Endothelial cell (in vitro differentiated cells): ENCODE measurements at regions not wholly inside any gene's neighbourhood (a gene's known extent, or its start where the extent isn't known, plus 50 kb on each side); places are given as distances from the start of the nearest gene placed in this dataset.

Source experiments
- DNase-seq: peaks from one replicate; pipeline ENCODE4 v3.0.0; 2021; ENCODE audit warnings: low spot score
- H3K27ac Mint-ChIP-seq: one replicate; pipeline ENCODE4 v1.8.0; 2021; ENCODE audit warnings: mixed read lengths, inconsistent platforms; ENCODE audit not compliant: unreplicated experiment
- H3K27me3 Mint-ChIP-seq: one replicate; pipeline ENCODE4 v1.8.0; 2021; ENCODE audit warnings: mild to moderate bottlenecking, moderate library complexity, mixed read lengths, inconsistent platforms; ENCODE audit not compliant: unreplicated experiment
- H3K36me3 Mint-ChIP-seq: one replicate; pipeline ENCODE4 v1.8.0; 2021; ENCODE audit warnings: mild to moderate bottlenecking, low read depth, mixed read lengths, inconsistent platforms; ENCODE audit not compliant: unreplicated experiment
- H3K4me1 Mint-ChIP-seq: one replicate; pipeline ENCODE4 v1.8.0; 2021; ENCODE audit warnings: mild to moderate bottlenecking, mixed read lengths, inconsistent platforms; ENCODE audit not compliant: unreplicated experiment
- H3K4me3 Mint-ChIP-seq: one replicate; pipeline ENCODE4 v1.8.0; 2021; ENCODE audit warnings: mild to moderate bottlenecking, mixed read lengths, inconsistent platforms; ENCODE audit not compliant: unreplicated experiment
- H3K9me3 Mint-ChIP-seq: one replicate; pipeline ENCODE4 v1.8.0; 2021; ENCODE audit warnings: mixed read lengths, inconsistent platforms; ENCODE audit not compliant: unreplicated experiment
- CTCF ChIP-seq: fragments of 200-600 bp; sonication (generic); IDR thresholded peaks from one replicate; pipeline ENCODE4 v1.5.0; 2021; ENCODE audit warnings: antibody characterized with exemption; ENCODE audit not compliant: unreplicated experiment

GRCh38 chr7:32219416-32219815, 149.2 kb upstream of the PDE1C start:
- DNase-seq: no peak
- H3K4me3 Mint-ChIP-seq: no peak overlapping the region
- no peak overlapping the region for H3K27ac Mint-ChIP-seq

GRCh38 chr7:32218741-32219288, 148.6 kb upstream of the PDE1C start:
- Mint-ChIP-seq H3K4me1 (no peaks in the 10 kb centered on the region), H3K27ac (no peak overlapping the region), H3K36me3 (no peaks in the 10 kb centered on the region), H3K4me3 (no peak overlapping the region), H3K9me3 (no peaks in the 10 kb centered on the region), H3K27me3 (no peaks in the 10 kb centered on the region)
- no peak for DNase-seq
- TF ChIP-seq CTCF: no peak

More at GRCh38 chr7:32219416-32219815, 149.2 kb upstream of the PDE1C start:
- Mint-ChIP-seq H3K36me3 (no peaks in the 10 kb centered on the region), H3K4me1 (no peaks in the 10 kb centered on the region), H3K27me3 (no peaks in the 10 kb centered on the region), H3K9me3 (no peaks in the 10 kb centered on the region)
- TF ChIP-seq CTCF: no peak

GRCh38 chr7:32218154-32218467, 147.9 kb upstream of the PDE1C start:
- no peak for TF ChIP-seq CTCF
- Mint-ChIP-seq H3K9me3 (no peaks in the 10 kb centered on the region), H3K27ac (no peak overlapping the region), H3K36me3 (no peaks in the 10 kb centered on the region), H3K4me1 (no peaks in the 10 kb centered on the region), H3K27me3 (no peaks in the 10 kb centered on the region), H3K4me3 (no peak overlapping the region)
- no peak for DNase-seq

GRCh38 chr7:32217341-32218153, 147.3 kb upstream of the PDE1C start:
- H3K27me3 Mint-ChIP-seq: no peaks in the 10 kb centered on the region
- no peaks in the 10 kb centered on the region for H3K9me3 Mint-ChIP-seq
- no peaks in the 10 kb centered on the region for H3K4me1 Mint-ChIP-seq
- no peaks in the 10 kb centered on the region for H3K36me3 Mint-ChIP-seq
- no peak for DNase-seq
- H3K27ac Mint-ChIP-seq: no peak overlapping the region
- no peak overlapping the region for H3K4me3 Mint-ChIP-seq
- no peak for TF ChIP-seq CTCF

- no peak for TF ChIP-seq CTCF
- no peaks in the 10 kb centered on the region for H3K4me1 Mint-ChIP-seq
- no peaks in the 10 kb centered on the region for H3K27me3 Mint-ChIP-seq
- H3K9me3 Mint-ChIP-seq: no peaks in the 10 kb centered on the region
- no peaks in the 10 kb centered on the region for H3K36me3 Mint-ChIP-seq
- no peak for DNase-seq
- no peak overlapping the region for H3K27ac Mint-ChIP-seq
- no peak overlapping the region for H3K4me3 Mint-ChIP-seq
These were observed 146.6 kb upstream of the PDE1C start for GRCh38 chr7:32216759-32217158.
